T-cell (primary cell): ENCODE measurements at regions not wholly inside any gene's neighbourhood (a gene's known extent, or its start where the extent isn't known, plus 50 kb on each side); places are given as distances from the start of the nearest gene placed in this dataset.

Experiments used
- ATAC-seq, 4 experiments: fragments of 200-7000 bp in 3 of 4; fragments of 150-1000 bp in 1 of 4; cut with Tn5 transposase; replicated peaks in 1 of 4; 1 replicate in 3 of 4; 2 replicates in 1 of 4; pipeline ENCODE4 v1.10.0; 2021; ENCODE audit warnings: moderate library complexity in 3 of 4, mild to moderate bottlenecking in 2 of 4, moderate number of reproducible peaks in 1 of 4
- CTCF ChIA-PET, 2 donors: fragments of 300-600 bp; sonication (Branson Sonifier 250); formaldehyde crosslinking; loops; one replicate each; lab custom pipeline; 2022; ENCODE audit warnings: antibody characterized with exemption in 2 of 2; lab: Charles Lee
- POLR2A ChIA-PET, 2 donors: fragments of 300-600 bp; sonication (Branson Sonifier 250); formaldehyde crosslinking; loops; one replicate each; lab custom pipeline; 2022; ENCODE audit warnings: antibody characterized with exemption in 2 of 2; lab: Charles Lee
- DNase-seq, 35 experiments: peaks; one replicate each; pipeline versions ENCODE4 v3.0.0 to v3.0.0-alpha.2; 2013 to 2023
- H3K27ac ChIP-seq: one replicate; pipeline ENCODE4 v1.5.1; 2013; ENCODE audit warnings: low read length
- H3K27me3 ChIP-seq, 2 experiments: replicated peaks in 1 of 2; 1 replicate in 1 of 2; 2 replicates in 1 of 2; pipeline versions ENCODE4 v1.6.1 to v1.7.0; 2013; ENCODE audit warnings: low read length in 1 of 2, mixed read lengths in 1 of 2; ENCODE audit not compliant: control insufficient read depth in 2 of 2, insufficient read depth in 2 of 2; ENCODE audit errors: extremely low read depth in 1 of 2
- H3K36me3 ChIP-seq, 2 donors: 1 replicate in 1 of 2; 2 replicates in 1 of 2; pipeline versions ENCODE4 v1.6.1 to v1.7.0; 2013; ENCODE audit warnings: low read length in 1 of 2; ENCODE audit not compliant: control insufficient read depth in 2 of 2, insufficient read depth in 1 of 2; ENCODE audit errors: extremely low read depth in 1 of 2
- H3K4me1 ChIP-seq, 2 experiments: 1 replicate in 1 of 2; 2 replicates in 1 of 2; pipeline versions ENCODE4 v1.6.1 to v1.7.0; 2013; ENCODE audit warnings: low read length in 2 of 2, mixed read lengths in 1 of 2; ENCODE audit not compliant: insufficient read depth in 2 of 2, control insufficient read depth in 1 of 2; ENCODE audit errors: extremely low read depth in 1 of 2
- H3K4me3 ChIP-seq, 2 donors: 1 replicate in 1 of 2; 2 replicates in 1 of 2; pipeline versions ENCODE4 v1.5.1 to v1.7.0; 2013; ENCODE audit warnings: mild to moderate bottlenecking in 2 of 2, low read length in 1 of 2, moderate library complexity in 1 of 2; ENCODE audit not compliant: control insufficient read depth in 1 of 2; ENCODE audit errors: extremely low read depth in 1 of 2
- H3K9me3 ChIP-seq: 2 replicates; pipeline ENCODE4 v1.7.0; 2013
- H3K27ac Mint-ChIP-seq, 2 donors: one replicate each; pipeline ENCODE4 v1.8.0; 2020 to 2021; ENCODE audit warnings: mild to moderate bottlenecking in 2 of 2, mixed read lengths in 2 of 2
- H3K27me3 Mint-ChIP-seq, 2 donors: one replicate each; pipeline ENCODE4 v1.8.0; 2021 to 2022; ENCODE audit warnings: mixed read lengths in 2 of 2
- H3K36me3 Mint-ChIP-seq: one replicate; pipeline ENCODE4 v1.8.0; 2021; ENCODE audit warnings: mixed read lengths
- H3K4me1 Mint-ChIP-seq, 3 donors: one replicate each; pipeline ENCODE4 v1.8.0; 2020 to 2022; ENCODE audit warnings: mixed read lengths in 3 of 3, mild to moderate bottlenecking in 1 of 3
- H3K4me3 Mint-ChIP-seq, 3 donors: one replicate each; pipeline ENCODE4 v1.8.0; 2020 to 2022; ENCODE audit warnings: mild to moderate bottlenecking in 3 of 3, mixed read lengths in 3 of 3, moderate library complexity in 3 of 3
- H3K9me3 Mint-ChIP-seq, 3 donors: one replicate each; pipeline ENCODE4 v1.8.0; 2020 to 2022; ENCODE audit warnings: mixed read lengths in 3 of 3
- WGBS: methylation state at CpG from one replicate; pipeline ENCODE4 v1.1.5; 2013; ENCODE audit warnings: missing lambda C conversion rate; ENCODE audit not compliant: insufficient coverage; 5-methylcytosine and 5-hydroxymethylcytosine counted together

DNA sequence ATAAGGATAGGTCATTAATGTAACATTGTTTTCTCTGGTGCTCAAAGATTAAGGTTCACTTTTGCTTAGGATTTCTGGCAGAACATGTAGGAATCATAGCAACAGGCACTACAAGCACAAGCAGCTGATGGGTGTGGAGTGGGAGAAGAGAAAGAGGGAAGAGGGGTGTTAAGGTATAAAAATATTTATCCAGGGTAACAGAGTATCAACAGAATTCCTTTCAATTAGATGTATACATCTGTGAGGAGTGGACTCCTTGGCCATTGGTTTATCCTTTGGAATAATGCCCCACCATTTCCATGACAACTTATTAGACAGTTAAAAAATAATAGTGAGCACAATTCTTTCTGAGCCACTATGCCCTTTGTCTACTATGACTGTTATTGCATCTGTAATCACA, 388.3 kb upstream of the DDHD1 start:
- Histone ChIP-seq H3K4me3 (no peak overlapping the region), H3K4me1 (no peaks in the 10 kb centered on the region), H3K27ac (no peak overlapping the region), H3K27me3 (no peaks in the 10 kb centered on the region), H3K36me3 (no peaks in the 10 kb centered on the region), H3K9me3 (no peaks in the 10 kb centered on the region)
- Mint-ChIP-seq H3K9me3 (no peaks in the 10 kb centered on the region), H3K27me3 (no peaks in the 10 kb centered on the region), H3K27ac (no peak overlapping the region), H3K36me3 (no peaks in the 10 kb centered on the region), H3K4me3 (no peak overlapping the region), H3K4me1 (no peaks in the 10 kb centered on the region)
- DNase-seq (no peak), ATAC-seq (no peak)
- CTCF ChIA-PET = no interaction called here
- POLR2A ChIA-PET = no interaction called here

GRCh38 chr14:53539489-53540126, 386.5 kb upstream of the DDHD1 start:
- ATAC-seq (no peak), DNase-seq (peak in 19 of 35 experiments; percentile 1 to 34 (median 7))
- POLR2A ChIA-PET = no interaction called here
- H3K4me3 Mint-ChIP-seq = no peak overlapping the region
- no peaks in the 10 kb centered on the region for H3K4me1 ChIP-seq
- H3K4me1 Mint-ChIP-seq = no peaks in the 10 kb centered on the region
- H3K27ac Mint-ChIP-seq = no peak overlapping the region
- no peak overlapping the region for H3K27ac ChIP-seq
- H3K27me3 ChIP-seq = no peaks in the 10 kb centered on the region
- H3K4me3 ChIP-seq = no peak overlapping the region
- CTCF ChIA-PET = interaction anchor here (0.9 to 1.1 kb wide), 2 partner anchors 638 to 808 kb away, joined by 3 to 4 read pairs; no protein-coding TSS in a partner anchor
- H3K9me3 ChIP-seq = no peaks in the 10 kb centered on the region
- H3K36me3 ChIP-seq = no peaks in the 10 kb centered on the region
- H3K9me3 Mint-ChIP-seq = no peaks in the 10 kb centered on the region
- no peaks in the 10 kb centered on the region for H3K27me3 Mint-ChIP-seq
- WGBS = 31% methylated on average over 3 of the region's 5 CpGs
- H3K36me3 Mint-ChIP-seq = no peaks in the 10 kb centered on the region

- no peaks in the 10 kb centered on the region for H3K4me1 Mint-ChIP-seq
- no peak overlapping the region for H3K4me3 ChIP-seq
- ChIA-PET POLR2A (no interaction called here), CTCF (no interaction called here)
- H3K36me3 ChIP-seq = no peaks in the 10 kb centered on the region
- no peak for ATAC-seq
- H3K9me3 ChIP-seq = no peaks in the 10 kb centered on the region
- no CpG with 5 or more reads among the region's 2 CpGs for WGBS
- H3K4me1 ChIP-seq = no peaks in the 10 kb centered on the region
- H3K27ac Mint-ChIP-seq = no peak overlapping the region
- H3K4me3 Mint-ChIP-seq = no peak overlapping the region
- H3K27me3 ChIP-seq = no peaks in the 10 kb centered on the region
- H3K27ac ChIP-seq = no peak overlapping the region
- no peaks in the 10 kb centered on the region for H3K9me3 Mint-ChIP-seq
- no peaks in the 10 kb centered on the region for H3K36me3 Mint-ChIP-seq
- DNase-seq = no peak
- H3K27me3 Mint-ChIP-seq = no peaks in the 10 kb centered on the region
These were observed 385.3 kb upstream of the DDHD1 start for GRCh38 chr14:53538316-53538881.

DNA sequence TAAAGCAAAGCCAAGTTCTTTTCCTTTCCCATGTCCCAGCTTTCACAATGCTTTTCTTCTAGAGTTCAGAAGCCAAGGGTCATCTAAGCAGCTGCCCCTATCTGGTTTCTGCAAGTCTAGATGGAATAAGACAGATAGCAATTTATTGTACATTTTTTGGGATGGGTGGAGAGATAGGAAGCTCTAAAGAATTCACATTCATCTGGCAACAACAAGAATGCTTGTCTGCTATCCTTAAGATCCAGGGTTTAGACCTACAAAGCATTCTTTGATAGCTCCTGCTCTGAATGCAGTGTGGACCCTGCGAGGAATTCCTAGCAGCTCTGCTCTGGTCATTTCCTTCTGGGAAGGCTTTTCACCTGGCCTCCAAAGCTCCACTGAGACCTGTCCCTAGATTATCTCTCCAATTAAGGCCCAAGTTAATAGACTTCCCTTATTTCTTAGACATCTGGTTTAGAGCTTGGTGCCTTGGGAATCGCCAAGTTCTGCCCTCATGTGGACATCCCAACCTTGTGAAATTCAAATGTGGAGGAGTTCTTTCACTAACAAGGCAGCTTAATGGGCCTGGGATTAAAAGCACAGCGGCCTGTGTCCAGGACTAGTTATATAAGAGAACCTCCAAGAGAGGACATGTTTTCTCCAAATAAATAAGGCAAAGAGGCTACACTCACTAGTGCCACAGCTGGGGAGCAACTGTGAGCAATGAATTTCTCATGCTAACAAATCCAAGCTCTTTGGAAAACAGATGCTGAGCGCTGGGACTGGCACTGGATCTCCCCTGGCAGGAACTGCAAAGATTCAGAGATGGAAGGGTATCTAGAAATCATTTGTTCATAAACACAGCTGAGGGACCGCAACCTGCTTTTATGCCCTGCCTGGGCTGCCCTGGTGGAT, 384.5 kb upstream of the DDHD1 start:
- H3K36me3 ChIP-seq = no peaks in the 10 kb centered on the region
- WGBS = 85% methylated on average over 2 of the region's 5 CpGs
- no peak overlapping the region for H3K4me3 ChIP-seq
- Mint-ChIP-seq H3K9me3 (no peaks in the 10 kb centered on the region), H3K4me3 (no peak overlapping the region), H3K4me1 (no peaks in the 10 kb centered on the region), H3K27me3 (no peaks in the 10 kb centered on the region), H3K27ac (no peak overlapping the region), H3K36me3 (no peaks in the 10 kb centered on the region)
- ChIA-PET POLR2A (no interaction called here), CTCF (no interaction called here)
- H3K9me3 ChIP-seq = no peaks in the 10 kb centered on the region
- ATAC-seq = no peak
- H3K27ac ChIP-seq = no peak overlapping the region
- DNase-seq = no peak
- H3K4me1 ChIP-seq = no peaks in the 10 kb centered on the region
- H3K27me3 ChIP-seq = no peaks in the 10 kb centered on the region

DNA sequence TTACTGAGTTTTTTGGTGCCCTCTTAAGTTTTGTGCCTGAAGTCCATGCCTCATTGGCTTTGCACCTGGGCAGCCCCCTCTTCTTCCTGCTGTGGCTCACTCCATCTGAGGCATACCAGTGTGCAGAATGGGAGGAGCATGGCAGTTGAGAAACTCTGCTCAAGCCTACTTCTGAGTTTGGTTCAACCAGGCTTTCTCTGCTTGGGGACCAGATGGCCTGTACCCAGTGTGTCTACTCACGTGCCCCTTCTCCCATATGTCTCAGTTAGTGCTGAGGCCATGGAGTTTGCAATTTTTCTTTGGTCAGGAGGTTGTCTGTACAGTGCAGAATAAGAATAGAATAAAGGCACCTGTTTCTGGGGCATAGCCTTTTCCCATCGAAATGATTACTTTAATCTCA, 383.3 kb upstream of the DDHD1 start:
- Mint-ChIP-seq H3K4me1 (no peaks in the 10 kb centered on the region), H3K36me3 (no peaks in the 10 kb centered on the region), H3K9me3 (no peaks in the 10 kb centered on the region), H3K4me3 (no peak overlapping the region), H3K27me3 (no peaks in the 10 kb centered on the region), H3K27ac (no peak overlapping the region)
- DNase-seq = no peak
- WGBS = no CpG with 5 or more reads among the region's 2 CpGs
- CTCF ChIA-PET = no interaction called here
- POLR2A ChIA-PET = no interaction called here
- H3K4me3 ChIP-seq = no peak overlapping the region
- H3K27me3 ChIP-seq = no peaks in the 10 kb centered on the region
- H3K9me3 ChIP-seq = no peaks in the 10 kb centered on the region
- no peak for ATAC-seq
- no peak overlapping the region for H3K27ac ChIP-seq
- H3K4me1 ChIP-seq = no peaks in the 10 kb centered on the region
- H3K36me3 ChIP-seq = no peaks in the 10 kb centered on the region

- Histone ChIP-seq H3K36me3 (no peaks in the 10 kb centered on the region), H3K27ac (no peak overlapping the region), H3K27me3 (no peaks in the 10 kb centered on the region), H3K4me3 (no peak overlapping the region), H3K4me1 (no peaks in the 10 kb centered on the region), H3K9me3 (no peaks in the 10 kb centered on the region)
- ChIA-PET POLR2A (no interaction called here), CTCF (no interaction called here)
- DNase-seq = no peak
- no peaks in the 10 kb centered on the region for H3K4me1 Mint-ChIP-seq
- no peak for ATAC-seq
- H3K9me3 Mint-ChIP-seq = no peaks in the 10 kb centered on the region
- H3K27me3 Mint-ChIP-seq = no peaks in the 10 kb centered on the region
- no peaks in the 10 kb centered on the region for H3K36me3 Mint-ChIP-seq
- 82% methylated on average over 5 of the region's 6 CpGs for WGBS
- no peak overlapping the region for H3K27ac Mint-ChIP-seq
- H3K4me3 Mint-ChIP-seq = no peak overlapping the region
These were observed 381.7 kb upstream of the DDHD1 start for GRCh38 chr14:53534841-53535240.
